ENCODE measurements at regions not wholly inside any gene's neighbourhood (a gene's known extent, or its start where the extent isn't known, plus 50 kb on each side); places are given as distances from the start of the nearest gene placed in this dataset.
"Not testable (repeated sequence)": the region's sequence is repeated elsewhere in the genome, so short reads cannot be mapped to it uniquely, and the experiment has no call there.

- DNase-seq, result no peak
Observed at GRCh38 chr6:66161546-66162108, 454.6 kb upstream of the EYS start.

GRCh38 chr6:66159937-66160336 is 452.9 kb upstream of the EYS start:
- no peak for DNase-seq

DNA sequence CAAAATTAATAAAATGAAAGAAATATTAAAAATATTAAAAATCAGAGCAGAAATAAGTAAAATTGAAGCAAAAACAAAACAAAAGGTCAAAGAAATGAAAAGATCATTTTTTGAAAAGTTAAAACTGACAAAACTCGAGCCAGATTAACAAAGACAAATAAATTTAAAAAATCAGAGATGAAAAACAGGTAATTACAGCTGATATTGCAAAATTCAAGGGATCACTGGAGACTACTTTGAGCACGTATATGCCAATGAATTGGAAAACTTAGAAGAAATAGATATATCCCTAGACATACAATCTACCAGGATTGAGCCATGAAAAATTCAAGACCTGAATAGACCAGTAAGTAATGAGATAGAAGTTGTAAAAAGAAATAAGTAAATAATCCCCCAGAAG is 446.2 kb upstream of the EYS start:
- DNase-seq, result no peak

GRCh38 chr6:66149132-66149531 is 442.1 kb upstream of the EYS start:
- no peak for DNase-seq

DNA sequence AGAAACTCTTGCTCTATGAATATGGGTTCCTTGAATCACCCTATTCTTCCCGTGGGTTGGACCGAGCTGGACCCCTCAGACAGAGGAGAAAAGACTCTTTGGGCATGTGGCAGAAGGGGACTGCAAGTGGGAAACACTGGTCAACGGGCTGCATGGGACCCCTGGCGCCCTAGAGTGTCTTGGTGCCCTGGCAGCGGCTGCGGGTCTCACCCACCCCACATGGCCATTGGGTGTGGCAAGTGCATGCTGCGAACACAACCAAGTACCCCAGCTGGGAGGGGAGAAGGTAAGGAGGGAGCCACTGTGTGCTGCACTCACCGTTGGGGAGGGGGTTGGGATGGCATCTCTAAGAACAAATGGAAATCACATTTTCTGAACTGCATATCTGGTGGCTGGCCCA is 438.8 kb upstream of the EYS start:
- DNase-seq, result no peak

DNA sequence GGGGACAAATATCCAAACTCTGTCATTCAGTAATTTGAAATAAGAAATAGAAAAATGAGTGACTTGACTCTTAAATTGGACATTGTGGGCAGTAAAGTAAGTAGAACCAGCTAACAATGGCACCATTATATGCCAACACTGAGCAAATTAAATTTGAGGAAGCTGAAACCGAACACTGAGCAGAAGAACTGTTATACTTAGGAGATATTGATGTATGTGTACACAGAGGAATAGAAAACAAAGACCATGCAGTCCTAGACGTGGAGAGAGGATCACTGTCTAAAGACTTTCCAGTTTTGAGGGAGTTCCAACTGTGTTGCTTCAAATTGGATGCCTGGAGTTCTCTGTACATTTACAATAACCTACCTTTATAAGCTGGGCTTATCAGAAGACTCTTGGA is 427.0 kb upstream of the EYS start:
- no peak for DNase-seq

DNA sequence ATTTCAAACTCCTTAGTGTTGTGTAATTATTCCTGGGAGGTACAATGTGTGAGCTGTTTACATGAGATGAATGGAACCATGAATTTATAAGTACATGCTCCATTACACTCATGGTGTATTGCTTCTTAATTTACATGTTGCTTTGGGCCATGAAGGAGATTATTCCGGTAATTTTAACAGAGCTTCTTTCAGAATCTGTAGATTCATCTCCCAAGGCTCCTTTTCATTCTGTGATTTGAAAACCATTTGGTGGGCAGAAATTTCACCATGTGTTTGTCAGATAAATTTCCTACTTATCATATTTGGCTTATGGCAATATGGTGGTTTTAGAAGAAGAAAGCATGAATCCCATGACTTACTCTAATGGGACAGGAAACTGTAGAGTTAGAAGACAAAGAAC is 421.6 kb upstream of the EYS start:
- DNase-seq, result no peak

- DNase-seq, result no peak
Observed at GRCh38 chr6:66128243-66128642, 421.2 kb upstream of the EYS start.

GRCh38 chr6:66127061-66127460 is 420.0 kb upstream of the EYS start:
- no peak for DNase-seq

DNA sequence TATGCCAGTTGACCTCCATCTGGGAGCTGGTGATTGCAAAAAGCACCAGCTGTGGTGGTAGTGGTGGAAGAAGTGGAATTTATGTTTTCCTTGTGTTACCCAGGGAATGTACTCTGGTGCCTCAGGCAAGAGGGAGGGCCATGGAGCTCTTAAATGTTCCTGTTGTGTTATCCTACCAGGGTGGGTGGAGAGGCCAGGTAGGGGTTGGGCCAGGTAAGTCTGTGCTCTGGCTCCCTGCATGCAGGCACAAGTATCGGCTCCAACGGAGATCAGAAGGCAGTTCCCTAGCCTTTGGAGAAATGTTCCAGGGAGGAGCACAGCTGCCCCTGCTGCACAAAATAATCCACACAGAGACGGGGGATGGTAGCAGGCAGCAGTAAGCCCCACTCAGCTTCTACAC is 419.3 kb upstream of the EYS start:
- DNase-seq, result no peak

DNA sequence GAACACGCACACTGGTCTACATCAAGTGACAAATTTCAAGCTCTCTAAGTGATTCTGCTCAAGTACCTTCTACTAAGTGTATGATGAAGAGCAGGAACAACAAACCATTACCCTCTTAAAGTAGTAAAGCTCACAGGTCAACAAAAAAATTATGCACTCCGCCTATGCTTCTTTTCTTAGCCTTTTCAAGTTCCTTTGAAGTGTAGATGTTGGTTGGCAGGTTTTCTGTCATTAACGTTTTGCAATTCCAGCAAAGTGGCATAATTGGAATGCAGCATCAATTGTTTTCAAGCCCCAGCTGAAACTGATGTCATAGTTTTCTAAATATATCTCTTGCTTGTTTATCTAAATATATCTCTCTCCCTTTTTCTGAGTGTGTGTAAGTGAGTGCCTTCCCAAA is 396.9 kb upstream of the EYS start:
- no peak for DNase-seq

DNA sequence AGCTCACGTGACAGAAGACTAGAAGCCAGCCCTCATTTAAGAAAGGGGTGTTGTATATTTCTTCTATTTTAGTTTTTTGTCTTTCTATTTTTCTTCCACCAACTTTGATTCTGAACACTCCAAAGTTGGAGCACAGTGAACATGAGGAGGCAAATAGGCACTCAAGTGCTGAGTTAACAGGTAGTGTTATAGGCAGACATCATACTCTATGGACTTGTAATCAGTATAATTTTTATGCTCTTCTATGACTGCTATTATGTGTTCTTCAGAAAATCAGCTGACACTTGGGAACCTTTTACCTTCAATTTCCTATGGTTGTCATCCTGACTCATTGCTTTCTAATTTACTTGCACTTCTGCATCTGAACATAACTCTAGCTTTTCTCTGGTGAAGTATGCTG is 396.3 kb upstream of the EYS start:
- no peak for DNase-seq

- no peak for DNase-seq
Observed at GRCh38 chr6:66096679-66097078, 389.7 kb upstream of the EYS start.

DNA sequence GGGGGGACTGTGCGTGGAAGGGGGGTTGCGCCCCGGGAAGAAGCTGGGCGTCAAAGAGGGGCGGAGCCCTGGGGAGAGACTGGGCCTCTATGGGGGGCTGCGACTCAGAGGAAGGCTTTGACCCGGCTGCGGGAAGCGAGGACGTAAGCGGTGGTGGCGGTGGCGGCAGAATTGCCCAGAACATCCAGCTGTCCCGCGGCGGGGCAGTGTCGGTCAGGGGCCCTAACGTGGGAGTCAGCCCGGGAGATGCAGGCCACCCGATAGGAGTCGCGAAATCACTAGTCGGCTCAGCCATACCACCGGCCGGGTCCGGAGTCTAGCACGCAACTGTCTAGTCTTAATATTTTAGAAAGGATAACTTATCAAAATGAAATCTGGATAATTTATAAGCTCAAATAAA is 387.6 kb upstream of the EYS start:
- DNase-seq, result no peak

GRCh38 chr6:66092306-66092705 is 385.3 kb upstream of the EYS start:
- not testable (repeated sequence) for DNase-seq

DNA sequence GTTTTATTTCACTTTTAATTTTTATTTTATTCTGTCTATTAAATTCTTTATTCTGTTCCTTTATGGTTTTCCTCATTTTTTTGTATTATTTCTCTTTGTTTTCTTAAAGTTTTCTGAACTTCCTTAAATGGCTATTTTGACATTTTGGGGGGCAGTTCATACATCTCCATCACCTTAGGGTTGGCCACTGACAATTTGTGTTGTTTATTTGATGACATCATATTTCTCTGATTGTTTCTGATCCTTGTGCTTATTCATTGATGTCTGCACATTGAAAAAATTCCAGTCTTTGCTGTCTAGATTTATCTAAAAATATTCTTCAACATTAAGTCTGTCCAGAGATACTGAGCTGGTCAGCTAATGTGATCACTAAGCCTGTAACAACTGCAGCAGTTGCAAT is 379.5 kb upstream of the EYS start:
- no peak for DNase-seq

GRCh38 chr6:66082914-66083313 is 375.9 kb upstream of the EYS start:
- no peak for DNase-seq

DNA sequence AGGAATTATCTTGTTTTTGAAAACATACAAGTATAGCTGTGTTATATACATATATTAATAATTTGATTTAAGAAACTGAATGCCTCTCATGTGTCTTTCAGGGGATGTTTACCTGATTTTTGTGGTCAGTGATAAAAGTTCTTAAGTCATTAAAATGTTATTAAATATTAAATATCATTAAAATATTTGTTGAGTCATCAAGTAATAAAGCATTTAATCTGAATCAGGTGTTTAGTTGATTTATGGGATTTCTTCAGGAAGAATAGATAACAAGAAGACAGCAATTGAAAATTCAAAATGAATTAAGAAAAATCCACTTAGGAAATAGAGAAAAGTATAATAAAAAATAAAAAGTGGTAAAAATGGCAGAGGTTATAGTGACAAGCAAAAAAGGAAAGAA is 361.9 kb upstream of the EYS start:
- DNase-seq, result no peak

DNA sequence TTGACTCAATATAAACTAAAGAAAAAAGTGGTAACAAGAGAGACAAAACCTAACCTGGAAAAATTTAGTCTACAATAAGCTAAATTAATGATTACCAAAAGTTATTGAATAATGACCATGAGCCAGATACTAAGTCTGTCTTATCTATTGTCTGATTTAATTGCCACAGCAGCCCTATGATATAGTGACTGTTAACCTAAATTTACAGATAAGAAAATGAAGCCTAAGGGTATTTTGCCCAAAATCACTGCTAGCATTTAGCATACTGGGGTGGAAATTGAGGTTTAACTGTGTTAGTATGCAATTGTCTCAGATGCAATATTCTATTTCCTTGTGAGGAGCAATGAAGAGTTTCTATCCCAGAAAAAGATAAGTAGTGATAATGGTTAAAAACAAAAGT is 361.0 kb upstream of the EYS start:
- no peak for DNase-seq

DNA sequence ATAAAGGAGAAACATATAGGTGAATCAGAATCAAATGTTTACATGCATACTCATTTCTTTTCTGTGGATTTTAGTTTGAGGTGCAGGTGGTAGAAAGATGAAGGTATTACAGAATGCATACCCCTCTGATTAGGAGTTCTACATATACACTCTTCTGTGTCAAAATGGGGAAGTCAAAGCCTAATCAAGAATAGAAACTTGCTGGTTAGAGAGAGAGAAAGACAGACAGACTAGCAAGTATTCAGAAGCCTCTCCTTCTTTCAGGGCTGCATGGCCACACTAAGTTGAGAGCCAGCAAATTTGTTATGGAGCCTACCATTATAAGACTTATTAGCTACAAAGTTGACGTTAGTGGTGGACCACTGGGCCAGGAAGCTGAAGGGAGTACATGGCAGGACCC is 358.3 kb upstream of the EYS start:
- DNase-seq, result no peak

DNA sequence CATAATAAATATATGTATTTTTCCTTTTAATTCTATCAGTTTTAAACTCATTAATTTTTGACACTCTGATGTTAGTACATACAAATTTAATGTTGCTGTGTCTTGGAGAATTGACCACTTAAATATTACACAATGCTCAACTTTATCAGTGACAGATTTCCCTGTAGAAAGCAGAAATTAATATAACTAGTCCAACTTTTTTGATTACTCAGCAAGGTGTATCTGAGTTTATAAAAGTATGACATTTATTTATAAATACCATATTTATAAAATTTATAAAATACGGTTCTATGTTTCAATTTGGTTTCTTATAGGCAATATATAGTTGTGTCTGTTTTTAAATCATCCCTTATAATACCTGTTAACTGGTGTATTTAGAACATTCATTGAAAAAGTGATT is 350.0 kb upstream of the EYS start:
- no peak for DNase-seq

DNA sequence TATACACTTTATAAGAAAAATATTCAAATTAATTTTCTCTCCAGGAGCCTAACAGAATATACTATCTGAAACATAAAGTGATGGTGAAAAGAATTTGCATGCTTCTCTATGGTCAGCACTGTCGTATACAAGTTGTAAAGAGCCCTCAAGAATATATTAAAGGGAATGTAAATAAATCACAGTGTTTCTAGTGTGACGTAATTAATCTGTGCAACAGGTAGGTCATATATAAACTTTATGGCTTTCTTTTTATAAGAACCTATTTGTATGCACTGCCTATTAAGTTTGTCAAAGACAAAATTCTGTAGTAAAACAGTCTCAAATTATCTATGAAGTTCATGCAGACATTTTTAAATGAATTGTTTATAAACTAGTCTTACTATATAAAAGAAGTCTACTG is 347.9 kb upstream of the EYS start:
- no peak for DNase-seq

GRCh38 chr6:66051812-66052211 is 344.8 kb upstream of the EYS start:
- no peak for DNase-seq

GRCh38 chr6:66048684-66049474 is 341.9 kb upstream of the EYS start:
- no peak for DNase-seq

DNA sequence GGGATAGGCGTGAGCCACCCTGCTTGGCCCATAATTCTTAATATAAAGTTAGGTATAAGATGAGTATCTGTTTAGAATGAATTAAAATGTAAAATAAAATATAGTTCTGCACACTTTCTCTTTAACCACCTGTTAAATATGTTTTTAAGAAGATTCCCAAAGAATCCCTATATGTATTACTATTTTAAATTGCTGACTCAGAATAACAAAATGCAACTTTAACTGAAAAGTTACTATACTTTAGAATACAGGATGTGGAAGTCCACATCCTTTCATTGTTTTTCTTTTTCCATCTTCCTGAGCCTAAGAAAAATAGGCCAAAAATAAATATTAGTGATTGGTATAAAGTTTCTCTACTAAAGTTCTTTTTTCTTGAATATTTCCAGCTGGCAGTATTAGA is 325.6 kb upstream of the EYS start:
- no peak for DNase-seq
